ENCODE measurements at regions not wholly inside any gene's neighbourhood (a gene's known extent, or its start where the extent isn't known, plus 50 kb on each side); places are given as distances from the start of the nearest gene placed in this dataset.
"Not testable (repeated sequence)": the region's sequence is repeated elsewhere in the genome, so short reads cannot be mapped to it uniquely, and the experiment has no call there.

GRCh38 chr15:36177590-36178302 lies 401.7 kb upstream of the CDIN1 start:
- DNase-seq (ENCODE audit: low spot score) = no peak

- no peak for DNase-seq (ENCODE audit: low spot score)
Measured at GRCh38 chr15:36178303-36178633, 401.2 kb upstream of the CDIN1 start.

- DNase-seq (ENCODE audit: low spot score) = no peak
Measured at GRCh38 chr15:36183201-36183600, 396.2 kb upstream of the CDIN1 start.

DNA sequence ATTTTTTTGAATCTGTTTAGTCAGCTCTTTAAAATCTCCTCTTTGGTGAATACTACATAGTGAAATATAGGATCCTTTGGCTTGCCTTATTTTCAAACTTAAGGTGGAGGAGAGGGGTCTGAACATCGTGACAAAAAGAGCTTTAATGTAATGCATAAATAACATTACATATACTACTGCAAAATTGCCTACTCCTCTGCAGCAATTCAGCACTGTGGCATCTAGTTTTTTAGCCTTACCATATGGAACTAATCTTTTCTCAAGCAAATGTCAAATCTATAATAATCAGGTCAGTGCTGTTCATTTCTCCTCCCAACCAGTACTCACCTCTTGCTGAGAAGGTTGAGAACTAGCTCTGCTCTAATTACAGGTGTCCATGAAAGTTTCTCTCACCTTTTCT lies 394.0 kb upstream of the CDIN1 start:
- DNase-seq (ENCODE audit: low spot score) = no peak

DNA sequence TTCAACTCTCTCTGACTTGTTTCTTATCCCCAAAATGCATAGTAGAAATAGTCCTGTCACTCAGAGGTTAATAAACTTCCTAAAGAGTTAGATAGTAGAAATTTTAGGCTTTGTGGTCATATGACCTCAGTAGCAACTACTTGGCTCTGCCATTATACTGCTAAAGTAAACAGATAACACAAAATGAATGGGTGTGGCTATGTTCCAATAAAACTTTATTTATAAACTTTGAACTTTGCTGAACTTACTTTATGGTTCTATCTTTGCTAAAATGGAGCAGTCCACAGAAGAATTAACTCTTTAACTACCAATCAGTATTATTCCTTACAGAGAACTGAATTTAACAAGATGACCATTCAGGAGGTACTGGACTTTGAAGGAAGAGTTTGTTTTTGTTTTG lies 393.6 kb upstream of the CDIN1 start:
- no peak for DNase-seq (ENCODE audit: low spot score)

- no peak for DNase-seq (ENCODE audit: low spot score)
Measured at GRCh38 chr15:36186376-36186775, 393.1 kb upstream of the CDIN1 start.

- no peak for DNase-seq (ENCODE audit: low spot score)
Measured at GRCh38 chr15:36191459-36191858, 388.0 kb upstream of the CDIN1 start.

- not testable (repeated sequence) for DNase-seq (ENCODE audit: low spot score)
Measured at GRCh38 chr15:36195361-36196007, 383.9 kb upstream of the CDIN1 start.

DNA sequence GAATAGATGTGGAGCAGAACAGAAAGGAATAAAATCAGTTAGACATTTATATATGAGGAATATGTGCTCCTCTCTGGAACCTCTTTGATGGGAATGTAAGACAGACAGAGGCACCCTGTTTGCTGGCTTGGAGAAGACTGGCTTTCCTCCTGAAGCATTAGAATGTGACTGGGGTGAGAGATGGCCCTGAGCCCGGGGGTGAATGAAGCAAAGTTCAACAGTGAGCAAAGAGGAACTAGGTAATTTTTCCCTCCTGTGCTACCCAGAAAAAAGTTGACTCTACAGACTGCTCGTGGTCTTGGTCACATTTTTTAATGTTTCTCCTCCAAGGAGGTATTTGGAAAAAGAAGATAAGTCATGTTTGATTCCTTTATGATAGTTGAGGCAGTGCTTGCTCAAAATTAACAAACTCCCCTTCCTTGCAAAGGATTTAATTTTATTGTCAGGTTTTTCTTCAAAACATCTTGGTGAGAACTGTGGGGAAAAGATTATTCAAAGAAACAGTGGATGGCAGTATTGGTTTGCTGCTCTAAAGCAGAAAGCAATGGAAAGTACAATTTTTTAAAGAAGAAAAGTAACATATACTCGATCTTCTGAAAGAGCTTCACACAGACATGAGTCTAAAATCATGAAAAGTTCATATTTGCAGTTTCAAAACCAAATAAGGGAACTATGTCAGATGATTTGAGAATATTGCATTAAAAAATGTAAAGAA lies 370.4 kb upstream of the CDIN1 start:
- no peak for DNase-seq (ENCODE audit: low spot score)

- no peak for DNase-seq (ENCODE audit: low spot score)
Measured at GRCh38 chr15:36210426-36210825, 369.0 kb upstream of the CDIN1 start.

DNA sequence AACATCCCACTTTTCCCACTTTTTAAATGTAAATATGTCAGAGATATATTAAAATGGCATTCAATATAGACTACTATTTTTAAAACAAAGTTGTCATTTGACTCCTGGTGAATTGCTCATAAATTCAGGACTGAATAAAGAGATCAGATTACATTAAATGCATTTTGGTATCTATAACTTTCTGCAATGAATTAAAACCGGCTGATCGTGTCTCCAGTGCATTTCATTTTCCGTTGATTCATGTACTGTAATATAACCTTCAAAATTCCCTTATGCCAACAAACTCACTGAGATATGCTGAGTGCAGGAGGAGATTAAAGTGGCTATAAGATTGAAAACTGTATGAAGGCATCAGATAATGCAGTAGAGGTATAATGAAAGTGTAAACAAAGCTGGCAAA lies 361.1 kb upstream of the CDIN1 start:
- no peak for DNase-seq (ENCODE audit: low spot score)

DNA sequence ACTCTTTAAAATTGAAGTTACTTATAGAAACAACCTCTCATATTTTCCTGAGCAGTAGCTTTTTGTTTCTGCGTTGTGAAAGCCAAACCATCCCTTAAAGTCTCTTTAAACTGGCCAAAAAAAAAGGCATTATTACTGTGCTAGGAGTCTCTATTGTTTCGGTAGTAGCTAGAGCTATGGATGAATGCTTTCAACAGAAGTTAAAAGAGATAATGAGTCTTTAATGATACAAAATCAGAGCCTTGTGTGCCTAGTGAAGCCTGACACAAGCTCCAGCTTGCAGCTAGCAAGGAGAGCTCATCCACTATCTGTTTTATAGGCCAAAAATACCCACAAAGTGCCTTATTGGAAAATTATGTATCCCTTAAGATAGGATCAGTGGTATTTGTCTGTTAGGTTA lies 360.4 kb upstream of the CDIN1 start:
- DNase-seq (ENCODE audit: low spot score) = no peak

DNA sequence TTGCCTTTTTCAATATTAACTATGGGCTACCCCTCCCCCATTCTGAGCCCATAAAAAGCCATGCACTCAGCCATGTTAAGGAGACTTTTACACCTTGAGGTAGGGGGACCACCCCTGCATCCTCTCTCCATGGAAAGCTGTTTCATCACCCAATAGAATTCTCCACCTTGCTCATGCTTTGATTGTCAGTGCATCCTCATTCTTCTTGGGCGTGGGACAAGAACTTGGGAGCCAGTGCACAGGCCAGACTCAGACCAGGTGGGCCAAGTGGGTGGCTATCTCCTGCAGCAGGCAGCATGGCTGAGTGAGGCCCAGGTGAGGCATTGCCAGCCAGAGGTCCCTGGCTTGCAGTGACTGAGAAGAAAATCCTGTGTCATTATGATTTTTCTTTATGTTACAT lies 357.4 kb upstream of the CDIN1 start:
- DNase-seq (ENCODE audit: low spot score) = no peak

DNA sequence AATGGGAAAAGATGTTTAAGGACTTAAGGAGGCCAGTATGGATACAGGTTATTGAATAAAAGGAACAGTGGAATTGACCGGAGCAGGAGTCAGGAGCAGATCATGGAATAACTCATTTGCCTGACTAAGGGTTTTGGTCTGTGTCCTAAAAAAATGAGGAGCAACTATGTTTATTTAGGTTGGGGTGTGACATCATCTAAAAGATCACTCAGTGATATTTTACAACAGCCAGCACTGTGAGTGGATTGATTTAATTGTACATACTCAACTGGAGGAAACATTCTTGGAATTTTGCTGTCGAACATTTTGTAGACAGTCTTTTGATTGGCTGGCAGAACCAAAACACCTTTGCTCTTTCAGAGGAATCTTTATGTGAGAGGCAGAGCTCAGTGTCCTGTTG lies 348.6 kb upstream of the CDIN1 start:
- DNase-seq (ENCODE audit: low spot score) = no peak

- no peak for DNase-seq (ENCODE audit: low spot score)
Measured at GRCh38 chr15:36232491-36232890, 346.9 kb upstream of the CDIN1 start.

DNA sequence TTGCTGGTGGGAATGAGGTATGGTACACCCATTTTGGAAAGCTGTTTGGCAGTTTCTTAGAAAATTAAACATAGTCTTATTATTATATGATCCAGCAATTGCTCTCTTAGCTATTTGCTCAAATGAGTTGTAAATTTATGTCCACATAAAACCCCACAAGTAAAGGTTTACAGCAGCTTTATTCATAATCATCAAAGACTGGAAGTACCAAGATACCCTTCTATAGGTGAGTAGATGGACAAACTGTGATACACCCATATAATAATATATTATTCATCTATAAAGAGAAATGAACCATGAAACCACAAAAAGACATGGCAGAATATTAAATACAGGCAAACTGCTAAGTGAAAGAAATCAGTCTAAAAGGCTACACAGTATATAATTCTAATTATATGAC lies 344.7 kb upstream of the CDIN1 start:
- no peak for DNase-seq (ENCODE audit: low spot score)

GRCh38 chr15:36235173-36235572 lies 344.3 kb upstream of the CDIN1 start:
- no peak for DNase-seq (ENCODE audit: low spot score)

DNA sequence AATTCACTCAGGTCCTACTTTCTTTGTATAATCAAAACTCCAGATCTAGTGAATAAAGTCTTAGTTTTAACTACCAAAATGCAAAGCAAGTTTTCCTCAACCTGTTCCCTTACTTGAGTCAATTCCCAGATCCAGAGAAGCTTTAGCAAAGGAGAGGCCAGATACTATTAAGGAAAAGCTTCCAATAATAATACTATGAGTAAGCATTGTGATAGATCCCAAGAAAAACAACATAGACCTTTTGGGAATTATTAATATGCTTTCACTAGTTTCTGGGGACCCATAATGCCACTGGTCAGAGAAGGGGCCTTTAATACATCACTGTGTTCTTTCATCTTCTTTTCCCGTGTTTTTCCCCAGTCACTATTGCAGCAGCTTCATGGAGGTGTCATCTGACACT lies 339.9 kb upstream of the CDIN1 start:
- DNase-seq (ENCODE audit: low spot score) = no peak

- no peak for DNase-seq (ENCODE audit: low spot score)
Measured at GRCh38 chr15:36251450-36251849, 328.0 kb upstream of the CDIN1 start.

GRCh38 chr15:36252146-36252711 lies 327.2 kb upstream of the CDIN1 start:
- DNase-seq (ENCODE audit: low spot score) = no peak

DNA sequence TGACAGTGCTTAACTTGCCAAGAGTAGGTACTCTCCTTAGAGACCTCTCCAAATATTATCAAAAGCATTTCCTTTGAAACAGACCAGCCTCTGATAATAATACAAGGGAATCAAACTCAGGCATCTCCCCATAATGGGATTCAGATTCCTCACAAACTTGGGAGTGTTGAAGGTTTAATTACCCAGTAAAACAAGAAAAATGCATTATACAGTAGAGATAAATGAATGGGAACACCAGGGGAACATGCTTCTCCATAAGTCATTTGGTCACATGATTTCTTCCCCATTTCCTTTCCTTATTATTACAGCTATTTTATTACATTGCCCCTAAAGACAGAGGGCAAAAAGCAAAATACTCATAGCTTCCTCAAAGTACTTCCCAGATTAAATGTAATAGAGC lies 325.0 kb upstream of the CDIN1 start:
- no peak for DNase-seq (ENCODE audit: low spot score)

DNA sequence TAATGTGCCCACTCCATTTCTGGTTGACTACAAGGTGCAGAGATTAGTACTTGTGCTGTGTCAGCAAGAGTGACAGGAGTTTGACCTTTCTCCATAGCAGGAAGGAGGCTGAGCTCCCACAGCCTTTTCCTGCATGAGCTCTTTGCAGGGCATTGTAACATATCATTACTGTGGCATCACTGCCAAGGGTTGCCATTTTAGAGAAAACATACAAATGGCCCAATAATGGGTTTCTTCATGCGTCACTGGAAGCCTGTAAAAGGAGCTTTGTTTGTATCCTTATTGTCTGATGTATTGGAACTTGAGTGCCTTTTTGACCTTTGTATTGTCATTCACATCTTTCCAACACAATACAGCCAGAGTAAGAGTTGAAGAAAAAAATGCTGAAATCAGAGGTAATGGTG lies 323.0 kb upstream of the CDIN1 start:
- no peak for DNase-seq (ENCODE audit: low spot score)

DNA sequence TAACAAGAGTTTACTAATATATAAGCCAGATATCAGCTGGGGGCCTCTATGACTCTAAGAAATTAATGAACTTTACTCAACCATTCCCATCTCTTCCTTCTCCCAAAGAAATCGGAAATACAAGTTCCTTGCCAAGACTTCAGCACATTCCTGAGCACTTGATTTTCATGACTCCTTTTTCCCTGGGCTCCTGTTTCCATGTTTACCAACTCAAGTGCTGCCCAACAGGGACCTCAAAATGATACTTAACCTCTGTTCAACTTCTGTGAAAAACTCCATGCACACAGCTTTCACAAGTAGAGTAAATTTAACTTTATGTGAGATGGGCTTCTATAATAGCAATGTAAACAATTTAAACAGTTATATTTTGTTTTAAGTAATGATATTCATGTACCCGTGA lies 315.8 kb upstream of the CDIN1 start:
- DNase-seq (ENCODE audit: low spot score) = no peak
